GM19438 (cell line): ENCODE measurements at regions not wholly inside any gene's neighbourhood (a gene's known extent, or its start where the extent isn't known, plus 50 kb on each side); places are given as distances from the start of the nearest gene placed in this dataset.
"Not testable (repeated sequence)": the region's sequence is repeated elsewhere in the genome, so short reads cannot be mapped to it uniquely, and the experiment has no call there.

ENCODE experiments used
- ATAC-seq: cut with Tn5 transposase; IDR thresholded peaks from one replicate; pipeline ENCODE4 v1.9.1; 2021; ENCODE audit warnings: low read depth; ENCODE audit not compliant: unreplicated experiment

DNA sequence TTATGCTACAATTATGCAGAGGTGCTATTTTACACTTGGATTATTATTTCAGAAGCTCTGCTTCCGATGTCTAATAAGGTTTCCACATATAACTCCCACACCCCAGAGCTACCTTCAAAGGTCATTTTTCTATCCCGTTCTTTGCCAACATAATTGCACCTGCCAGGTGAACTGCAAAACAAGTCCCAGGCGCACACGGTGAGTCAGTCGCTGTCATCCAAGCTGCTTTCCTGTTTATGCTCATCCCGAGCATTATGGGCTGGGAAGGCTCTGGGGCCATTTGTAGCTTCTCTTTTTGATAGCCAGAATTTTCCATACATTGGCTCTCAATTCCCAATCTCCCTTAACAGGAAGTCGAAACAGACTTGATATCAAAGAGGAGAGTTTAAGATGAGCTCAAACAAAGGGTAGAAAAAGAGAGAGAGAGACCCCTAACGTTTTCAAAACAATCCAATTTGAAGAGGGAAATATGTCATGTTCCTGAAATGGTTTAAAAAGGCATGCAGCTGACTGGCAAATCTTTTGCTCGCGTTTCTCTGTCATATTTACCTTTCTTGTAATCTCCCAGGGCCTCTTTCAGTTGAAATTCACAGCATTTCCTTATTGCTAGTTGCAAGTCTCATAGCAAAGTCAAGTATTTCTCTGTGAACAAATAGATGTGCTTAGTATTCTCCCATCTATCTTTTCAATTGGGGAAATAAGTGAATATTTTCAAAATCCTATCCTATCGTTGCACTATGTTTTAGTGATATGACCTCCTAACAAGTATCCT, 815.9 kb downstream of the KCNA4 start:
- no peak for ATAC-seq

DNA sequence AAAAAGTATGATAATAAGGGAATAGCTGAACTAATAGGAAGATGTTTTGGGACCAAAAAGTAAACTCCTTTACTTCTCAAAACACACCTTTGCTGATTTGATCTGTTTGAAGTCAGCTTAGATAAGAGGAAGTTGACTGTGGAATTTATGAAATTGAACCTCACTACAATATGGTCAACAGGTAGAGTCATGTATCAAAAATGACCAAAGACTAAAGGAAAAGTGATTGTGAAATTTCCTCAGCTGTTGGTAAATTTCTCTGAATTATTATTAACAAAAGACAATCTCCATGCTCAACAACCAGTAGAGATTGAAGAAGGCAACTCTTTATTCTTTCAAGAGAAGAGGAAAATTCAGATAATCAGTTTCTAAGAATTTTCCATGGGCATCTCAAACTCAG, 826.5 kb downstream of the KCNA4 start:
- ATAC-seq: no peak

DNA sequence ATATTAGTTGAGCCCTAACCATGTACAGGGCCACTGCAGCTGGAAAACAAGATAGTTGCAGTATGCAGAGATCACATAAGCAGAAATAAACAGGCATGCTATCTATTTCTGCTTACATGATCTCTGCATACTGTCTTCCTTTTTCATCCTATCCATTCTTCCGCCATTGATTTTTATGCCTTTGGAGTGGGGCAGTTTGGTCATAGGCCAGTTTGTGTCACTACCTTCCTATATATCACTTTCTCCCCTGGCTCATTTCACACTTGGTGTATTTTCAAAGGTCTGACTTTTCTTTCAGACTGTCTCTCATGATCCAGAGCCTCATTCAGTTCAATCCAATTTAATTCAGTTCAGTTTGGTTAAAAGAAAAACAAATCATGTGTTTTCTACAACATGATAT, 829.6 kb downstream of the KCNA4 start:
- no peak for ATAC-seq

DNA sequence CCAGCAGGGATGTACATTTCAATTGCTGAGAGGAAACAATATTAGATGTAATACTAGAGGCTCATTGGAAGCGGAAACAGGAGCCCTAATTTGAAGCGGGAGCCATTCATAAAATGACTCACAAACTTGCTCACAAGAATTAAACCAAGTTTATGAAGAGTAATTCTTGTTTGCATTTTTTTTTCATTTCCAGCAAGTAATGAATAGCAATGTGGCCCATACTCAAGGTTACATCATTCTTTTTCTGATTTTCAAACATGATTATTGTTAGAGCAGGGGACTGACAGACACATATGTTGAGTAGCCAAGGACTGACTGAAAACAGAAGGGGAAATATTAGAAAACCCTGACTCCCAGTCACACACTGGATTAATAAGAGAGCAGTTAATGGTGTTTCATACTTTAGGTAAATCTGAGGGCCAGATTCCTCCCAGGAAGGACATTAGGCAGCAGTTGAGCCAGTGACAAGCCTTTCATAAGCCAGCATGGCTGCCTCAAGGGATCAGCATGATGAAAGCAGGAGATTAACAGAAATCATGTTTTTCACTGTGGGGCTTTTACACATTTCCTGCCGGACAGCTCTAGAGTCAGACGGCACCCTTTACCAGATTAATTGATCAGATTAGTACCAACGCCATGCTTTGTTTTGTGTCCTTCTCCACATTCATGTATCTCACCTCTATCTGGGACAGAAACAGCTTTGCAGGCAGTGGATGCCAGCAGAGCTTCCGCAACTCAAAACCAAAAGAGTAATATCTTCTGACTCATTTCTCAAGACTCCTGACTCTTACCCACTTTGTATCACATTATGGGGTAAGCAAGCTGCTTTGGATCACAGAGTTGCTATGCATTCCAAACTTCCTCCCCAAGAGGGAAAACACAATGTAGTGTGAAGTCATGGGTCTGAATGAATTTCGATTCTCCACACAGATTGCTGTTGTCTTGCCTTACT, 831.6 kb downstream of the KCNA4 start:
- ATAC-seq: no peak

DNA sequence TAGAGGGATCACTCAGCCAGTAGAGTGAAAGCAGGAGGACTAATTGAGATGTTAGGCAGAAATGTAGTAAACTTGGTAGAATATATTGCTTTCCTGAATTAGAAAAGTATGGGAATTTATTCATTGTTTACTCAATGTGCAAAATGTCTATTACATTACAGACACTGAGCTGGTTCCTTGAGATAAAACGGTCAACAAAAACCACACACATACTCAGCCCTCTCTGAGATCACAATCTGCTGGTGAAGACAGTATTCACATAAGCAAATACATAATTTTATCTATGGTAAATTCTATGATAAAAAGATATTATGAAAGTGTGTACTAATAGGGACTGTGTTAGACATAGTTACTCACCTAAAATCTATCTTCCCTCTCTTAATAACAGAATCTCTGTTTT, 833.5 kb downstream of the KCNA4 start:
- ATAC-seq: no peak

DNA sequence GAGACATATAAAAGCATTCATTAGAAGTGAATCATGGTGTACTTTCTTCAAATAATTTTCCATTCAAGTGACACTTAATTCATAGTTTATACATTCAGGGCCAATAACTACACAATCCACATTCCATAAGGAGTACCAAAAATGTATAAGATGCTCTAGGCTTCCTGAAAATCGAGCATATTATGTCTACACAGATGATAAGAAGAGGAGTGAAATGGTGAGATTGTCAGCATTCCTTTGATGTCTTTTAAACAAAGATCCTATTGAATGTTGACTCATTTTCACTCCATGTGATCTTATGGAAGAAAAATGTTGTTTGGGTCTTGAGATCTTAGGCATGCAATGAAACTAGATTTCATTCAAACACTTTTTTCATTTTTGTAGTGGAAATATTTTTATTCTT, 843.2 kb downstream of the KCNA4 start:
- ATAC-seq: no peak

DNA sequence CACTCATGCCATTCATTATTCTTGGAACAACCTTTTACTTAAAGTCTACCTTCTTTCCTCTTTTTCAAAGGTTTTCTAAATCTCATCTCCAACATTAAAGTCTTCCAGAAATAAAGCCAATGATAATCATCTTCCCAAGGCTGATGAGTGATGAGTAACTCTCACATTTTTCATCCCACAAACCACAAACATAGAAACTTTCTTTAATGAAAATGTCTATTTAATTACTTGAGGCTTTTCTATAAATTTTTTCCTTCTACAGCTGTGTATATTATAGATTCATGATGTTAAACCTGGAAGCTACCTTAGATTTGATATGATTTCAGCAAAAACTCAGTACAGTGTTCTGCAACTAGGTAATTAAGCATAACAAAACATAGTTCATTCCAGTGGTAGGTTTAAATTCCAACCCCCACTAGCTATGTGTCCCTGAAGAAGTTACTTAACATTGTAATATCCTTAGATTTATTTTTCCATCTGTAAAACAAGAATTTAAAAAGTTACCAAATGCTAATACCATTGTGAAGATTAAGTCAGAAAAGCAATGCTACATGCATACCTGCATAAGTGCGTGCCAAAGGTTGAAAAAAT, 845.4 kb downstream of the KCNA4 start:
- ATAC-seq: no peak

DNA sequence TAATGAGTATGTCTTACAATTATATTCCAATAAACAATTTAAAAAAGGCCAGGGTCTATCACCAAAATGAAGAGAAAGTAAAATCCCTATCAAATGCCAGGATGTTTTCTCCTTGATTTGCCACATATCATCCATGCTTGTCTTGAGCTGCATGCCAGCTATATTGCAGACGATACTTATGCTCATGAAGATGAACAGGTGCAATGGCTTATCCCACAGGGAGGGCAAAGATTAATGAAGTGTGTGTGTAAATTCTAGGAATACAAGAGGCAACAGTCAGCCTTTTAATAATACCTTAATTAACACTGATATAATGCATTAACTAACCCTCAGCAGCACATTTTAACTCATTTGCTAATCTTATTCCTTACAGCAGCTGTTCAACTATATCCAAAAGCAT, 850.5 kb downstream of the KCNA4 start:
- no peak for ATAC-seq

DNA sequence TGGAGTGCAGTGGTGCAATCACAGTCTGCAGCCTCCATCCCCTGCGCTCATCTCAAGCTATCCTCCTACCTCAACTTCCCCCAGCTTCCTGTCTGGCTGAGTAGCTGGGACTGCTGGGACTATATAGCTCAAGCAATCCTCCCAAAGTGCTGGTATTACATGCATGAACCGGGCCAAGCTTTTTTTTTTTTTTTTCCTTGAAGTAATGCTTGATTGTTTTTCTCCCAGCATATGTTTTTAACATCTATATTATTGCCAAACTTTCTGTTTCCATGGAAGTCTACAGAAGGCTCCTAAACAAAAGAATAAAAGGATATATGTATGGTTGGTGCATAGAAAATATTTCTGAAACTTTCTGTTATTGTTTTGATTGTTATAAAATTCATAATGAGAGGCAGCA, 853.6 kb downstream of the KCNA4 start:
- ATAC-seq: no peak

DNA sequence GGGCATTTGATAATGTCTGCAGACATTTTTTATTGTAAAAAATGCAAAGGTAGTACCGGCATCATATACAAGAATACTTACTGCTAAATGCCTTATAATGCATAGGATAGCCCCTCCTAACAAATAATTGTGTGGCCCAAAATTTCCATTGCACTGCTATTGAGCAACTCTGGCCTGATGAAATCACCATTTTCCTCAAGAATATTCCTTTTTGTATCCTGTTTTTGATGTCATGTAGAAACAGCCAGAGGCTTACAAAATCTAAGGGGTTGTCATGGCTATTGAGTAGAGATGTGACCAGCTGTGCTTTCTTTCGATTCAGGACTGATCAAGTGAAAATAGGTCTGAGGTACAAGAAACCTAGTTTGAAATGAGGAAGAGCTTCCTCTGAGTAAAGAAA, 854.3 kb downstream of the KCNA4 start:
- ATAC-seq: no peak

DNA sequence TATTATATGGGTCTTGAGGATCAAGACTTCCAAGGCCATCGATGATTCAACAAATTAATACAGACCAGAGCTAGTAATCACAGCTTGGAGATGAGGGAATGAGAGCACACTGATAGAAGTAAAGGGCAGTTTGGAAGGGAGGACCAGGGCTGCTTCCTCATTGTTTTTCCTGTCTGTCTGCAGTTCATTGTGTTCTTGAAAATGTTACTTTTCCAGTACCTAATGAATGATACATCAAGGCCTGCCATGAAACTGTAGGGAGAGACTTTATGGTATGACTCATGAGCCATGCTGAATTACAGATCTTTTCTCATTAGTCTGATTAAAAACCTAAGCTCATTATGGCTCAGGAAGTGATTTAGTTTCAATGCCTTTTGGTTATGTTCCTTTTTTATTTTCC, 855.6 kb downstream of the KCNA4 start:
- no peak for ATAC-seq

DNA sequence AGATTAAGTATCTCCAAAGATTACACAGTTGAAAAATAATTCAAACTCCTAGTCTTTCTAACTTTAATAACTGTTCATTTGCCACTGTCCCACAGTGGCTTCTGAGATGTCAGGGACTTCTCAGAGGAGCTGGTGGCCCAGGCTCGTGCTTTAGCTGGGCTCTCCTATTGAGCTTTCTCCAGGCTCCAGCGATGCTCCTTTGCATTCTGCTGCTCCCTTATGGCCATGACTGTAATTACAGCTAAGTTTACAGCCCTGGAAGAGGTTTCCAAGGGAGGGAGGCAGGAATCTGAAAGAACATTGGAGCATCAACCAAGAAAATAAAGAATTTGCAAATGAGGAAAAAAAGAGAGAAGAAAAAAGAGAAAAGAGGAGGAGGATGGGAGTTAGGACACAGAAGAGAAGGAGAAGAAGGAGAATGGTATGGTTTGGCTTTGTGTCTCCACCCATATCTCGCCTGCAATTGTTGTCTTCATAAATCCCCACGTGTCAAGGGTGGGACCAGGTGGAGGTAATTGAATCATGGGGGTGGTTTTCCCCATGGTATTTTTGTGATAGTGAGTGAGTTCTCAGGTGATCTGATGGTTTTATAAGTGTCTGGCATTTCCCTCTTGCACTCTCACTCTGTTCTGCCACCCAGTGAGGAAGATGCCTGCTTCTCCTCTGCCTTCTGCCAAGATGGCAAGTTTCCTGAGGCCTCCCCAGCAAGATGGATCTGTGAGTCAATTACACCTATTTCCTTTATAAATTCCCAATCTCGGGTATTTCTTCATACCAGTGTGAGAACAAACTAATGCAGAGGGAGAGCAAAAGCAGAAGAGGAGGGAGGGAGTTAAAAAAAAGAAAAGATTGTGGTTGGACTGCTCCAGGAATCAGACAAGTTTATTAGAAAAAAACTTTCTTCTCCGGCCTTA, 857.0 kb downstream of the KCNA4 start:
- ATAC-seq: peak; percentile 64

DNA sequence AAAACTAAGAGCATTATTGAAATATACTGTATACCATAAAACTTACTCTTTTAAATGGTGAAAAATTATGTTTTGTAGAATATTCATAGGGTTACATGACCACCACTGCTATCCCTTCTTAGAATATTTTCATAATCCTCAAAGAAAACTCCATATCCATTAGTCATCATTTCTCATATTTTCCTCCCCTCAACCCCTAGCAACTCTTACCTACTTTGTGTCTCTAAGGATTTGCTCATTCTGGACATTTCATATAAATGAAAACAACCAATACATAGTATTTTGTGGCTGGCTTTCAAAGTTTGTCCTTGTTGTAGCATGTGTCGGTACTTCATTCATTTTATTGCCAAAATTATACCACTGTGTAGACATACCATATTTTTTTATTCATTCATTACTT, 863.8 kb downstream of the KCNA4 start:
- no peak for ATAC-seq

DNA sequence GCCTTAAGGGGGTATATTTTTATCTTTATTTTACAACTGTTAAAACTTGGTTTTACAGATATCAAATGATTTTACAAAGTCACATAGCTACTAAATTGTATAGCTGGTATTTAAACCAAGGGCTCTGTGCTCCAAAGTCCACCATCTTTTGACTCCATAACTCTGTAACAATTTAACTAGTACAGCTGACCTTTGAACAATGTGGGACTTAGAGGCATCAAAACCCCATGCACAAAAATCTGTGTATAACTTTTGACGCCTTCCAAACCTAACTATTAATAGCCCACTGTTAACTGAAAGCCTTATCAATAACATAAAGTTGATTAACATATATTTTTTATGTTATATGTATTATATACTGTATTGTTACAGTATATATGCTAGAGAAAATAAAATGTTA, 874.3 kb downstream of the KCNA4 start:
- not testable (repeated sequence) for ATAC-seq

DNA sequence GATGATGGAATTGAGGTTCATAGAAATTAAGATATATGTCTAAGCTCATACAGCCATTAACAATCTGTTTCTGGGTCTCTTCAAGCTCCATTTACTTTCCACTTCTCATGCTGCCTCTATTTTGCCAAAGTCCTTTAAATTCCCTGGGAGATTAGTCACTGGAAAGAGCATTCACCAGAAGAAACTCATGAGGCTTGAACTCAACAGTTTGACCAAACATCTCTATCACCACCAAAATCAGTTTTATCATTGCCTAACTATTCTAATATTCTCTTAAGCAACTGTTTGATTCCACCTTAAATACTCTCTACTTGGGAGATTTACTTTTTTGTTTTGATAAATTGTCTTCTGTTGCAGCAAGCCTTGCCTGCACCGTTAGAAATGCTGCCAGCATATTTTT, 881.3 kb downstream of the KCNA4 start:
- ATAC-seq: no peak

DNA sequence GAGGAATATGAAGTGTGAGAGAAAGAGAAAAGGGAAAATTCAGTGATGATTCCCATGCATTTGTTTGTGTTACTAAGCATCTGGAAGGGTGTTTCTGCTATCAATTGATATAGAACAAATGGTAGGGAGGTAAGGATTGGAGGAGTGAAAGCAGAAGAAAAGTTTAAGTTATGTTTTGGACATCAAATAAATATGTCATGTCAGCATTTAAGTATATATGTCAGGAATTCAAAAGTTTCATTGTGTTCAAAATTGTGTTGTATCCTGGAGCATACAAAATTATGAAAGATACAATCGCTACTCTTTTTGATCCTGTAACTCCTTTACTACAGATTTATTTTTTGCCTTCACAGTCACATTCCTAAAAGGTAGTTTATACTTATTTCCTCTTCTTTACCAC, 885.8 kb downstream of the KCNA4 start:
- no peak for ATAC-seq

DNA sequence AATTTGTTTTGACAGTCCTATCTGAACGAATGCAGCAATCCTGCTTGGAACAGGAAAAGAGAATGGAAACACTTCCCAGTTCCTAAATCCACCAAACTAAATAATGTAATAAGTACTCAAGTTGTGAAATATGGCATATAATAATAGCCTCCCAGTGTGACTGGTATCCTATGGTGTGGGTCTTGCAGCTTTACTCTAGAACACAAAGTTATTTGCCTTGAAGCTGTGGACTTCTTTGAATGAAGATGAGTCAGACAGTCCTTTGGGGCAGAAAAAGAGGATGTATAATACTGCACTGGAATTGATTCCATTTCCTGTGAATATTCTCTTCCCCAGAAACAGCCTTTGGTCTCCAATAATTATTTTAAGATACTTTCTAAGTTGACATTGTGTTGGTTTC, 887.0 kb downstream of the KCNA4 start:
- no peak for ATAC-seq

DNA sequence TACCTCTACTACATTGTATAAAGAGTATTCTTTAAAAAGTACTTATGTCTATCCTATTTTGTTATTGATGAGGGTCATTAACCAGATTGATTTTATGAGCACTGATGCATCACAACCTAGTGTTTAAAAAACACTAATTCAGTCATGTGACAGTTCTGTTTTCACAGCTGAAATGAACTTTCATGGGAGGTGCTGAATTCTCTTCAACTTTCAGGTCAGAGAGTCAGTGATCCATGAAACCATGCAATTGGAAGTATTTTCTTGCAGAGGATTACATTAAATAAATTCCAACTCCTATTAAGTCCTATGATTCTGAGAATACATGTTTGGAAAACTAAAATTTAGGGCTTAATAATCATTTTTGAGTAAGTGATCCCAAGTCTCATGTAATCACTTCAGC, 889.4 kb downstream of the KCNA4 start:
- ATAC-seq: no peak

DNA sequence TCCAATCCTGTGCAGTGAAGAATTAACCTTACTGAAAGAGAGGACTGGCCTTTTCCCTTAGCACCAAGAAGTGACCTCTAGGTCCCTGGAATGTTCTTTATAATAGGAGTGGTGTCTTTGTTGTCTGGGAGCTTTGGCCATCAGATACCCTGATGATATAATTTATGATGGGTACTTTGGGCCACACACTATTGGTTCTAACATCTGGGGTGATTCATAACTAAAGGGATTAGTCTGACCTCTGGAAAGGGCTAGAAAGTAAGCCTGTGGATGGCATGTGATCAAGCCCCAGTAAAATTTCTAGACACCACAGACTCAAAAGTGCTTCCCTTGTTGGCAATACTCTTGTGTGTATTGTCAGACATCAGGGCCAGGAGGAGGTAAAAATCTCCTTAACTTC, 891.2 kb downstream of the KCNA4 start:
- ATAC-seq: no peak

DNA sequence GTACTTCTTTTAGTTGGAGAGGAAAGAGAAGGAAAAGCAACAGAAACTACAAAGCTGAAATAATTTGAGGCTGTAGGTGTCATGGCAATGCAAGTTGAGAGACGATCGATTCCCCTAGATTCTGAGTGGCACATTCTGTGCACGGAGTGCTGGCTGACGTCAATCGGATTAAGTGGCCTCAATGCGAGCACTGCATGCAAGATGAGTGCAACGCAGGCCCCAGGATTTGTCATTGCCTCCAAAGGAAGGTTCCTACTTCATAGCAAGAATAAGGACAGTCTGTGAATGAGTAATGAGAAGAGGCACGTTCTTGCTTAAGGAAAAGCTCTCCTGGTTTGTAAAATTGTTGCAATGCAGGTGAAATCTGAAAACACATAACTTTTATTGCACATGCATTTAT, 892.4 kb downstream of the KCNA4 start:
- ATAC-seq: no peak
